Kidney (tissue), 13 donors: ENCODE measurements at regions not wholly inside any gene's neighbourhood (a gene's known extent, or its start where the extent isn't known, plus 50 kb on each side); places are given as distances from the start of the nearest gene placed in this dataset.

Experiments used
- DNase-seq, 5 donors: peaks; one replicate each; pipeline ENCODE4 v3.0.0-alpha.2; 2013 to 2020
- FAIRE-seq: peaks from 2 replicates; lab custom pipeline; 2012; peaks lifted over from hg19 to GRCh38; lab: Jason Lieb, UNC
- H3K27ac ChIP-seq, 2 donors: one replicate each; pipeline ENCODE4 v1.7.0; 2013; ENCODE audit warnings: low read depth in 2 of 2, low read length in 2 of 2, inconsistent platforms in 1 of 2
- H3K27me3 ChIP-seq: one replicate; pipeline ENCODE4 v1.7.1; 2013; ENCODE audit warnings: low read length, inconsistent platforms; ENCODE audit not compliant: control insufficient read depth, insufficient read depth
- H3K36me3 ChIP-seq, 3 donors: one replicate each; pipeline versions ENCODE4 v1.7.0 to v1.7.1; 2013; ENCODE audit warnings: low read length in 3 of 3, control low read depth in 1 of 3, inconsistent platforms in 1 of 3; ENCODE audit not compliant: insufficient read depth in 3 of 3, control insufficient read depth in 2 of 3
- H3K4me1 ChIP-seq, 3 donors: one replicate each; pipeline versions ENCODE4 v1.7.0 to v1.7.1; 2013; ENCODE audit warnings: low read length in 3 of 3, inconsistent platforms in 1 of 3, low read depth in 1 of 3; ENCODE audit not compliant: control insufficient read depth in 2 of 3, insufficient read depth in 2 of 3
- H3K4me3 ChIP-seq, 3 donors: one replicate each; pipeline versions ENCODE4 v1.7.0 to v1.8.1; 2013; ENCODE audit warnings: low read length in 3 of 3, control low read depth in 1 of 3, inconsistent platforms in 1 of 3
- H3K9ac ChIP-seq, 3 donors: one replicate each; pipeline versions ENCODE4 v1.7.0 to v1.7.1; 2013; ENCODE audit warnings: low read length in 3 of 3, control low read depth in 1 of 3, inconsistent platforms in 1 of 3
- H3K9me3 ChIP-seq, 3 donors: one replicate each; pipeline versions ENCODE4 v1.7.0 to v1.7.1; 2013; ENCODE audit warnings: low read length in 3 of 3, control low read depth in 1 of 3, inconsistent platforms in 1 of 3; ENCODE audit not compliant: control insufficient read depth in 2 of 3, insufficient read depth in 1 of 3
- intact Hi-C: fragments of 100-400 bp; cut with DNase I; formaldehyde crosslinking; loops from one replicate; pipeline ENCODE4 v1.11.1; 2022
- TF ChIP-seq, protein P1 (sequence below): IDR thresholded peaks from 3 replicates; pipeline ENCODE4 v1.5.1; 2012; ENCODE audit warnings: mild to moderate bottlenecking, moderate library complexity, borderline replicate concordance; ENCODE audit not compliant: insufficient read depth; ENCODE audit errors: extremely low read depth
- donor health status: control.
- donor health status: control.
- donor health status: control.
- donor health status: control.
- donor health status: control.
- donor health status: DM: yes; HTN: yes; CAD: no.
- donor health status: Normal renal cell carcinoma (clear cell type).

GRCh38 chr7:340979-341694 is 51.2 kb downstream of the FOXL3 start:
- TF ChIP-seq, protein P1, sequence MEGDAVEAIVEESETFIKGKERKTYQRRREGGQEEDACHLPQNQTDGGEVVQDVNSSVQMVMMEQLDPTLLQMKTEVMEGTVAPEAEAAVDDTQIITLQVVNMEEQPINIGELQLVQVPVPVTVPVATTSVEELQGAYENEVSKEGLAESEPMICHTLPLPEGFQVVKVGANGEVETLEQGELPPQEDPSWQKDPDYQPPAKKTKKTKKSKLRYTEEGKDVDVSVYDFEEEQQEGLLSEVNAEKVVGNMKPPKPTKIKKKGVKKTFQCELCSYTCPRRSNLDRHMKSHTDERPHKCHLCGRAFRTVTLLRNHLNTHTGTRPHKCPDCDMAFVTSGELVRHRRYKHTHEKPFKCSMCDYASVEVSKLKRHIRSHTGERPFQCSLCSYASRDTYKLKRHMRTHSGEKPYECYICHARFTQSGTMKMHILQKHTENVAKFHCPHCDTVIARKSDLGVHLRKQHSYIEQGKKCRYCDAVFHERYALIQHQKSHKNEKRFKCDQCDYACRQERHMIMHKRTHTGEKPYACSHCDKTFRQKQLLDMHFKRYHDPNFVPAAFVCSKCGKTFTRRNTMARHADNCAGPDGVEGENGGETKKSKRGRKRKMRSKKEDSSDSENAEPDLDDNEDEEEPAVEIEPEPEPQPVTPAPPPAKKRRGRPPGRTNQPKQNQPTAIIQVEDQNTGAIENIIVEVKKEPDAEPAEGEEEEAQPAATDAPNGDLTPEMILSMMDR = no peak
- no peak overlapping the region for H3K27ac ChIP-seq
- no peaks in the 10 kb centered on the region for H3K4me1 ChIP-seq
- DNase-seq (no peak), FAIRE-seq (no peak)
- no peak overlapping the region for H3K4me3 ChIP-seq
- H3K36me3 ChIP-seq = no peaks in the 10 kb centered on the region
- intact Hi-C loops = no loop called here
- no peaks in the 10 kb centered on the region for H3K9me3 ChIP-seq
- H3K27me3 ChIP-seq = no peaks in the 10 kb centered on the region
- no peak overlapping the region for H3K9ac ChIP-seq

- Histone ChIP-seq H3K9me3 (no peaks in the 10 kb centered on the region), H3K36me3 (no peaks in the 10 kb centered on the region), H3K9ac (no peak overlapping the region), H3K27ac (no peak overlapping the region), H3K4me1 (no peaks in the 10 kb centered on the region), H3K27me3 (no peaks in the 10 kb centered on the region), H3K4me3 (no peak overlapping the region)
- TF ChIP-seq, protein P1 = no peak
- intact Hi-C loops = no loop called here
- FAIRE-seq (no peak), DNase-seq (no peak)
Measured at GRCh38 chr7:341841-342638, 52.1 kb downstream of the FOXL3 start.

DNA sequence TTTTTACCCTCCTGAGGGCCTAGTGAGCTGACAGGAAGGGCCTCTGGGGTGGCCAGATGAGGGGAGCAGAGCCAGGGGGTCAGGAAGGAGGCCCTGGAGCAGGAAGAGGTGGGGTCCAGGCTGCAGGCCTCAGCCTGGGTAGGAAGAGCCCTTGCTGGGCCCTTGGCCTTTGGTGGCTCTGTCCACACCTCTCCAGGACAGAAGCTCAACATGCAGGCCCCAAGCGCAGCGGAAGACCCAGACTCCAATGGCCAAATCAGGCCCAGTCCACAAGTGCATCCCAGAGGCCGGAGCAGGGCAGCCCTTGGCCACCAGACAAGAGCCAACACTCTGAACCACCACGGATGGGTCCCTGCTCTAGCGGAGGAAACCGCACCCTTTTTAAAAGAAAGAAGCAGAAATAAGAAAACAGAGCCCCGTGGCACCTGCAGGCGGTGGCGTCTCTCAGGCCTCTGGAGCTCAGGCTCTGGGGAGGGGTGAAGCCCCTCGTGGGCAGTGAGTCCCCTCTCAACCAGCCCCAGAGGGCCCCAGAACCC is 52.8 kb downstream of the FOXL3 start:
- DNase-seq = no peak
- H3K27ac ChIP-seq = no peak overlapping the region
- FAIRE-seq = no peak
- TF ChIP-seq, protein P1 = no peak
- no peaks in the 10 kb centered on the region for H3K36me3 ChIP-seq
- H3K9ac ChIP-seq = no peak overlapping the region
- H3K4me1 ChIP-seq = no peaks in the 10 kb centered on the region
- no peak overlapping the region for H3K4me3 ChIP-seq
- H3K9me3 ChIP-seq = no peaks in the 10 kb centered on the region
- intact Hi-C loops = no loop called here
- H3K27me3 ChIP-seq = no peaks in the 10 kb centered on the region
